HL-60 (cell line): ENCODE measurements at regions not wholly inside any gene's neighbourhood (a gene's known extent, or its start where the extent isn't known, plus 50 kb on each side); places are given as distances from the start of the nearest gene placed in this dataset.

Experiments used
- CTCF ChIP-seq: IDR thresholded peaks from one replicate; pipeline ENCODE4 v1.5.1; 2011; ENCODE audit warnings: low read length, control low read depth, inconsistent platforms; ENCODE audit not compliant: insufficient read depth
- GABPA ChIP-seq: IDR thresholded peaks from 2 replicates; pipeline ENCODE4 v1.6.1; 2012; ENCODE audit warnings: low read depth
- POLR2AphosphoS5 ChIP-seq: IDR thresholded peaks from 2 replicates; pipeline ENCODE4 v1.6.1; 2012; ENCODE audit warnings: low read depth
- REST ChIP-seq: IDR thresholded peaks from 2 replicates; pipeline ENCODE4 v1.6.1; 2012; ENCODE audit warnings: low read depth; ENCODE audit not compliant: insufficient replicate concordance
- SPI1 ChIP-seq: IDR thresholded peaks from 2 replicates; pipeline ENCODE4 v1.6.1; 2012; ENCODE audit warnings: low read depth, mild to moderate bottlenecking, borderline replicate concordance

- no peak for TF ChIP-seq CTCF
- no peak for TF ChIP-seq POLR2AphosphoS5
- TF ChIP-seq GABPA: no peak
- no peak for TF ChIP-seq REST
- TF ChIP-seq SPI1: no peak
Observed at GRCh38 chr13:109910194-109910593, 123.8 kb upstream of the IRS2 start.
